K562 (cell line): ENCODE measurements at regions not wholly inside any gene's neighbourhood (a gene's known extent, or its start where the extent isn't known, plus 50 kb on each side); places are given as distances from the start of the nearest gene placed in this dataset.

Experiments used
- ETS2 ChIP-seq: IDR thresholded peaks from 2 replicates; pipeline ENCODE4 v1.6.1; 2016; ENCODE audit warnings: borderline replicate concordance, missing genetic modification characterization, mild to moderate bottlenecking, moderate library complexity, missing compliant biosample characterization; ENCODE audit not compliant: poor library complexity, severe bottlenecking
- SMARCC2 ChIP-seq: fragments of 450-650 bp; IDR thresholded peaks from 2 replicates; pipeline ENCODE4 v1.6.1; 2017; ENCODE audit warnings: antibody characterized with exemption, moderate library complexity, mild to moderate bottlenecking, low read depth
- ZNF407 ChIP-seq: fragments of 450-650 bp; IDR thresholded peaks from 2 replicates; pipeline ENCODE4 v1.6.1; 2016; ENCODE audit warnings: low read depth
- TF ChIP-seq, protein P1 (sequence below): fragments of 200-800 bp; sonication (Bioruptor generic); IDR thresholded peaks from 2 replicates; pipeline ENCODE4 v1.6.1; 2017; ENCODE audit warnings: missing genetic modification characterization, missing compliant biosample characterization

DNA sequence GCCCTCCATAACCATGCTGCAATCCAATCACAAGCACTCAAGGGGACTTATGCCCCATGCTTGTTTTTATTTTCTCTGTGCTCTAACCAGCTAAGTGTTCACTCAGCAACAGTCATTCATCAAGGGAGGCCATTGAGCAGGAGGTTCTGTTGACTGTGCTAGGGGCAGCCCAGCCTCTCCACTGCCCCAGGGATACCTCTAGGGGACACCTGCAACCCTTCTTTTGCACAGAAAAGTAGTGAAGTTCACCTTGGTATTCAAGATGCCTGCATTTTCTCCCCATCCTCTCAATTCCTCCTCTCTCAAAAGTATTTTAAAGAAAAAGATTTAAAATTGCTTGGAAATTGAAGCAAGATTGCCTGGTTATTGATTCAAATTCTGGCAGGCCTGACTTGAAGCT is 124.7 kb upstream of the GNAO1 start (continued):
- TF ChIP-seq ZNF407 (no peak), ETS2 (tag) (no peak), SMARCC2 (no peak)
- TF ChIP-seq, protein P1, sequence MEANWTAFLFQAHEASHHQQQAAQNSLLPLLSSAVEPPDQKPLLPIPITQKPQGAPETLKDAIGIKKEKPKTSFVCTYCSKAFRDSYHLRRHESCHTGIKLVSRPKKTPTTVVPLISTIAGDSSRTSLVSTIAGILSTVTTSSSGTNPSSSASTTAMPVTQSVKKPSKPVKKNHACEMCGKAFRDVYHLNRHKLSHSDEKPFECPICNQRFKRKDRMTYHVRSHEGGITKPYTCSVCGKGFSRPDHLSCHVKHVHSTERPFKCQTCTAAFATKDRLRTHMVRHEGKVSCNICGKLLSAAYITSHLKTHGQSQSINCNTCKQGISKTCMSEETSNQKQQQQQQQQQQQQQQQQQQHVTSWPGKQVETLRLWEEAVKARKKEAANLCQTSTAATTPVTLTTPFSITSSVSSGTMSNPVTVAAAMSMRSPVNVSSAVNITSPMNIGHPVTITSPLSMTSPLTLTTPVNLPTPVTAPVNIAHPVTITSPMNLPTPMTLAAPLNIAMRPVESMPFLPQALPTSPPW (CRISPR knock-in tag) = no peak
